ENCODE measurements at regions not wholly inside any gene's neighbourhood (a gene's known extent, or its start where the extent isn't known, plus 50 kb on each side); places are given as distances from the start of the nearest gene placed in this dataset.

DNA sequence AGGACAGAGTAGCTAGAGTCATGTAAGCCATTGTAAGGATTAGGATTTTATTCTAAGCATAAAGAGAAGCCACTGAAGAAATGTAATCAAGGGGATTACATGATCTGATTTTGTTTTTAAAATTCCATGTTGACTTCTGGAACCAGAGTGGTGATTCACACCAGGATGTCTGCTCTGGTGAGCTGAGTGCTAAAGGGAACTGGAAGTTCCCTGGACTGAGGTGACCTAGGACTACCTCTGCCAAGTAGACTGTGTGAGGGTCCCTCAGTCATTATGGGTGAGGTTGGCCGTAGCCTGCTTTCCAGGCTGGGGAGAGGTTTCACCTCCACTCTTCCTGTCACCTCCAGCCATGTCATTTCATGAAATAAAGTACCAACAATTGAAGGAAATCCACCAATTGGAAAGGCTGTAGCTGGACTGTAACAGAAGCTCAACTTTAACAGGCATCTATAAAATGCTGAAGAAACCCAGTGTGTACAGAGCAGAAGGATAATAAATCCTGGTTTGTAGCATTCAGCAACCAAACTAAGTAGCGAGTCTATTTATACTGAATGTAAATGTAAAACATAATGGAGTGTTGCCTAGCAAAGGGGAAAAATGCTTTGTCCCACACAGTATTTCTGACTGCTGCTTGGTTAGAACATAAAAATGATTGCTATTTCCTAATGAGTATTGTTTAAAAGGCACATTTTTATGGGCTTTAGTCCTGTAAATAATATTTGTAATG lies 507.4 kb upstream of the PKDCC start:
- TF ChIP-seq CTCF (IDR thresholded peaks at IDR 0.05) = no peak
- no peak overlapping the region for H3K4me3 ChIP-seq (ENCODE audit: low read depth in 1 of 2, low read length in 1 of 2)
- no peaks in the 10 kb centered on the region for H3K9me3 ChIP-seq
- no peaks in the 10 kb centered on the region for H3K27me3 ChIP-seq
- H3K27ac ChIP-seq = no peak overlapping the region
- H3K36me3 ChIP-seq = no peaks in the 10 kb centered on the region
- H3K4me1 ChIP-seq (ENCODE audit: control insufficient read depth in 1 of 2, insufficient read depth in 1 of 2, low read depth in 1 of 2, low read length in 1 of 2) = no peaks in the 10 kb centered on the region

DNA sequence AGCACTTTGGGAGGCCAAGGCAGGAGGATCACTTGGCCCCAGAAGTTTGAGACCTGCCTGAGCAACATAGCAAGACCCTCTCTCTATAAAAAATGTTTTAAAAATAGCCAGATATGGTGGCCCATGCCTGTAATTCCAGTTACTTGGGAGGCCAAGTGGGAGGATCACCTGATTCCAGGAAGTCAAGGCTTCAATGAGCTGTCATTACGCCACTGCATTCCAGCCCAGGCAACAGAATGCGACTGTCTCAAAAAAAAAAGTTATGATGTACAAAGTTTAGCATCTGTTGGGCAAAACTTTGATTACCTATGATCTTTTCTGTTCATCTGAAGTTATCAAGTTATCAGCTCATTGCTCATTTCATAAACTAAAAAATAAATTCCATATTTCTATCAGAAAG lies 504.1 kb upstream of the PKDCC start:
- TF ChIP-seq CTCF (IDR thresholded peaks at IDR 0.05) = no peak
- H3K27ac ChIP-seq = no peak overlapping the region
- no peak overlapping the region for H3K4me3 ChIP-seq (ENCODE audit: low read depth in 1 of 2, low read length in 1 of 2)
- H3K27me3 ChIP-seq = no peaks in the 10 kb centered on the region
- H3K9me3 ChIP-seq = no peaks in the 10 kb centered on the region
- no peaks in the 10 kb centered on the region for H3K36me3 ChIP-seq
- H3K4me1 ChIP-seq (ENCODE audit: control insufficient read depth in 1 of 2, insufficient read depth in 1 of 2, low read depth in 1 of 2, low read length in 1 of 2) = no peaks in the 10 kb centered on the region

- no peaks in the 10 kb centered on the region for H3K36me3 ChIP-seq
- no peak overlapping the region for H3K27ac ChIP-seq
- no peaks in the 10 kb centered on the region for H3K4me1 ChIP-seq (ENCODE audit: control insufficient read depth in 1 of 2, insufficient read depth in 1 of 2, low read depth in 1 of 2, low read length in 1 of 2)
- no peak overlapping the region for H3K4me3 ChIP-seq (ENCODE audit: low read depth in 1 of 2, low read length in 1 of 2)
- no peaks in the 10 kb centered on the region for H3K27me3 ChIP-seq
- no peaks in the 10 kb centered on the region for H3K9me3 ChIP-seq
- no peak for TF ChIP-seq CTCF (IDR thresholded peaks at IDR 0.05)
Measured at GRCh38 chr2:41544709-41545108, 503.1 kb upstream of the PKDCC start.

DNA sequence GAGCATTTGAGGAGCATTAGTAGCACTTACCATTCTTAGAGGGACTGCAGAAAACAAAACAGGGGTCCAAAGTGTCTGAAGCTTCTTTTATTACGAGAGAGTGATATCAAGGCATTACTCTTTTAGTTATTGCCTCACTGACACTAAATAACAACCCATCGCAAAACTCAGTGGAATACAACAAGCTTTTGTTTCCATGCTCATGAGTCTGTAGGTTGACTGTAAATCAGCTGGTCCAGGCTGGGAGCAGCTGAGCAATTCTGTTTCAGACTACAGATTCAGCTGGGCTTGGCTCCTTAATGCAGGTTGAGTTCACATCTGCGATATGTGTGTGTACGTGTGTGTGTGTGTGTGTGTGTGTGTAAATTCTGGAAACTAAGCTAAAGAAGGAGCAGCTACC lies 501.8 kb upstream of the PKDCC start:
- Histone ChIP-seq H3K4me1 (ENCODE audit: control insufficient read depth in 1 of 2, insufficient read depth in 1 of 2, low read depth in 1 of 2, low read length in 1 of 2) (no peaks in the 10 kb centered on the region), H3K27me3 (no peaks in the 10 kb centered on the region), H3K36me3 (no peaks in the 10 kb centered on the region), H3K9me3 (no peaks in the 10 kb centered on the region), H3K27ac (no peak overlapping the region), H3K4me3 (ENCODE audit: low read depth in 1 of 2, low read length in 1 of 2) (no peak overlapping the region)
- no peak for TF ChIP-seq CTCF (IDR thresholded peaks at IDR 0.05)

DNA sequence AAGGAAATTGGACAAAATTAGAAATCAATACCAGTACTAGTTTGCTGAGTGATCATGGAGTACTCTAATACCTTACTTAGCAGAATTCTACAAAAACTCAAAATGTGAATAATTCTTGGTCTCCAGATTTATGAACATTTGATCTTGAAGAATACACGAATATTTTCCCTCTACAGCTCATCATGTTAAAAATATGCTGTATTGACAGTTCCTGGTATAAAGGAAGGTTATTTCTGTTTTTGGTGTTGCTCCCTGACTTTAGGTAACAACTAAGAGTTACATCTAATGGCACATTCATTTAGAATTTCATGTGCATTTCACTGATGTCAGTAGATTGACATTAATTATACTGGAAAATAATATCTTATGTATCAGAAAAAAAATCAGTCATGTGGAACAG lies 479.2 kb upstream of the PKDCC start:
- Histone ChIP-seq H3K27ac (no peak overlapping the region), H3K4me1 (ENCODE audit: control insufficient read depth in 1 of 2, insufficient read depth in 1 of 2, low read depth in 1 of 2, low read length in 1 of 2) (no peaks in the 10 kb centered on the region), H3K36me3 (no peaks in the 10 kb centered on the region), H3K27me3 (no peaks in the 10 kb centered on the region), H3K4me3 (ENCODE audit: low read depth in 1 of 2, low read length in 1 of 2) (no peak overlapping the region), H3K9me3 (no peaks in the 10 kb centered on the region)
- no peak for TF ChIP-seq CTCF (IDR thresholded peaks at IDR 0.05)
